ENCODE measurements at regions not wholly inside any gene's neighbourhood (a gene's known extent, or its start where the extent isn't known, plus 50 kb on each side); places are given as distances from the start of the nearest gene placed in this dataset.

GRCh38 chr16:85195900-85196772 is 83.9 kb upstream of the CIBAR2 start:
- no peak for ATAC-seq (ENCODE audit: insufficient read depth, low FRiP score)
- 72 to 83% methylated on average over 22 of the region's 22 CpGs for WGBS, 2 donors
- Histone ChIP-seq H3K9ac (ENCODE audit: insufficient read depth in 1 of 2, low read length in 2 of 2) (no peak overlapping the region), H3K27ac (ENCODE audit: low read depth in 1 of 2, low read length in 1 of 2) (peak overlapping the region in 1 of 2 donors; percentile 4), H3K9me3 (ENCODE audit: control insufficient read depth in 4 of 4, insufficient read depth in 3 of 4, low read length in 3 of 4) (no peaks in the 10 kb centered on the region), H3K4me3 (no peak overlapping the region), H3K27me3 (ENCODE audit: control insufficient read depth in 3 of 3, insufficient read depth in 3 of 3, low read length in 2 of 3) (no peaks in the 10 kb centered on the region), H3K36me3 (ENCODE audit: control insufficient read depth in 4 of 4, insufficient read depth in 4 of 4, low read length in 4 of 4) (no peaks in the 10 kb centered on the region), H3K4me1 (ENCODE audit: control insufficient read depth in 5 of 5, insufficient read depth in 5 of 5, low read length in 5 of 5) (peaks cover 3 to 80% (median 21%) of the 10 kb centered on the region in 5 donors)
- peak in 1 of 3 donors; percentile 50 for DNase-seq
- no peak for TF ChIP-seq CTCF (IDR thresholded peaks at IDR 0.05; ENCODE audit: control extremely low read depth, extremely low read depth)

- WGBS, 2 donors = 87 to 92% methylated on average over 13 of the region's 13 CpGs
- no peaks in the 10 kb centered on the region for H3K9me3 ChIP-seq (ENCODE audit: control insufficient read depth in 4 of 4, insufficient read depth in 3 of 4, low read length in 3 of 4)
- peaks cover 3 to 83% (median 28%) of the 10 kb centered on the region in 5 donors for H3K4me1 ChIP-seq (ENCODE audit: control insufficient read depth in 5 of 5, insufficient read depth in 5 of 5, low read length in 5 of 5)
- DNase-seq (no peak), ATAC-seq (ENCODE audit: insufficient read depth, low FRiP score) (no peak)
- H3K27ac ChIP-seq (ENCODE audit: low read depth in 1 of 2, low read length in 1 of 2) = no peak overlapping the region
- TF ChIP-seq CTCF (IDR thresholded peaks at IDR 0.05; ENCODE audit: control extremely low read depth, extremely low read depth) = no peak
- no peaks in the 10 kb centered on the region for H3K27me3 ChIP-seq (ENCODE audit: control insufficient read depth in 3 of 3, insufficient read depth in 3 of 3, low read length in 2 of 3)
- no peak overlapping the region for H3K9ac ChIP-seq (ENCODE audit: insufficient read depth in 1 of 2, low read length in 2 of 2)
- H3K4me3 ChIP-seq = no peak overlapping the region
- no peaks in the 10 kb centered on the region for H3K36me3 ChIP-seq (ENCODE audit: control insufficient read depth in 4 of 4, insufficient read depth in 4 of 4, low read length in 4 of 4)
Observed at GRCh38 chr16:85196976-85197375, 84.7 kb upstream of the CIBAR2 start.

GRCh38 chr16:85197611-85198566 is 85.6 kb upstream of the CIBAR2 start:
- H3K4me3 ChIP-seq = no peak overlapping the region
- DNase-seq (no peak), ATAC-seq (ENCODE audit: insufficient read depth, low FRiP score) (no peak)
- H3K27ac ChIP-seq (ENCODE audit: low read depth in 1 of 2, low read length in 1 of 2) = no peak overlapping the region
- H3K27me3 ChIP-seq (ENCODE audit: control insufficient read depth in 3 of 3, insufficient read depth in 3 of 3, low read length in 2 of 3) = no peaks in the 10 kb centered on the region
- peaks cover 9 to 83% (median 29%) of the 10 kb centered on the region in 5 donors for H3K4me1 ChIP-seq (ENCODE audit: control insufficient read depth in 5 of 5, insufficient read depth in 5 of 5, low read length in 5 of 5)
- no peaks in the 10 kb centered on the region for H3K36me3 ChIP-seq (ENCODE audit: control insufficient read depth in 4 of 4, insufficient read depth in 4 of 4, low read length in 4 of 4)
- no peak for TF ChIP-seq CTCF (IDR thresholded peaks at IDR 0.05; ENCODE audit: control extremely low read depth, extremely low read depth)
- 89 to 90% methylated on average over 22 of the region's 22 CpGs for WGBS, 2 donors
- no peak overlapping the region for H3K9ac ChIP-seq (ENCODE audit: insufficient read depth in 1 of 2, low read length in 2 of 2)
- H3K9me3 ChIP-seq (ENCODE audit: control insufficient read depth in 4 of 4, insufficient read depth in 3 of 4, low read length in 3 of 4) = no peaks in the 10 kb centered on the region
